Fibroblast of lung (primary cell): ENCODE measurements at regions not wholly inside any gene's neighbourhood (a gene's known extent, or its start where the extent isn't known, plus 50 kb on each side); places are given as distances from the start of the nearest gene placed in this dataset.

ENCODE experiments used
- EZH2 ChIP-seq: IDR thresholded peaks from 2 replicates; pipeline ENCODE4 v1.5.1; 2012; ENCODE audit warnings: low read length, control low read depth, mild to moderate bottlenecking; ENCODE audit errors: missing control alignments
- TF ChIP-seq, protein P1 (sequence below), 2 donors: IDR thresholded peaks in 1 of 2; conservative IDR thresholded peaks in 1 of 2; 1 replicate in 1 of 2; 2 replicates in 1 of 2; pipeline ENCODE4 v1.5.1; 2011 to 2012; ENCODE audit warnings: low read length in 2 of 2, control low read depth in 1 of 2, inconsistent platforms in 1 of 2, low read depth in 1 of 2, mild to moderate bottlenecking in 1 of 2

DNA sequence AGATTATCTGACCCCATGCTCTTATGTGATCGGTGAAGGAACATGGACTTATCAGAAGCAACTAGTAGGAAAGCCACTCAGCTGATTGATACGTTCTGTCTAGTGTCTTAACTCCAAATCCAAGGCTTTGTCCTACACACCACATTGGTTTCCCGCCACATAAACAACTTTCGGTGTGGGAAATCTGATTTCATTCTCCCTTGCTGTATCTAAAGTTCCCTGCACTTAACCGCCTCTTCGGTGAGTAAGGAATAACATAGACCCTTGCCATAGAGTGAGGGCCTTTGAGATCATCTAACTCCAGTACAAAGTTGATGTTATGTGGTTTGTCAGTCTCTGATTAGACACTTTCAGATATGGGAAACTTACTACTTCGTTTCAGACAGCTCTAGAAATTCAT, 538.2 kb upstream of the TNP1 start:
- no peak for TF ChIP-seq EZH2
- TF ChIP-seq, protein P1, sequence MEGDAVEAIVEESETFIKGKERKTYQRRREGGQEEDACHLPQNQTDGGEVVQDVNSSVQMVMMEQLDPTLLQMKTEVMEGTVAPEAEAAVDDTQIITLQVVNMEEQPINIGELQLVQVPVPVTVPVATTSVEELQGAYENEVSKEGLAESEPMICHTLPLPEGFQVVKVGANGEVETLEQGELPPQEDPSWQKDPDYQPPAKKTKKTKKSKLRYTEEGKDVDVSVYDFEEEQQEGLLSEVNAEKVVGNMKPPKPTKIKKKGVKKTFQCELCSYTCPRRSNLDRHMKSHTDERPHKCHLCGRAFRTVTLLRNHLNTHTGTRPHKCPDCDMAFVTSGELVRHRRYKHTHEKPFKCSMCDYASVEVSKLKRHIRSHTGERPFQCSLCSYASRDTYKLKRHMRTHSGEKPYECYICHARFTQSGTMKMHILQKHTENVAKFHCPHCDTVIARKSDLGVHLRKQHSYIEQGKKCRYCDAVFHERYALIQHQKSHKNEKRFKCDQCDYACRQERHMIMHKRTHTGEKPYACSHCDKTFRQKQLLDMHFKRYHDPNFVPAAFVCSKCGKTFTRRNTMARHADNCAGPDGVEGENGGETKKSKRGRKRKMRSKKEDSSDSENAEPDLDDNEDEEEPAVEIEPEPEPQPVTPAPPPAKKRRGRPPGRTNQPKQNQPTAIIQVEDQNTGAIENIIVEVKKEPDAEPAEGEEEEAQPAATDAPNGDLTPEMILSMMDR (conservative IDR thresholded peaks at IDR 0.05 in 1 of 2, IDR thresholded peaks at IDR 0.05 in 1 of 2; ENCODE audit: low read depth in 1 of 2, low read length in 2 of 2), result no peak
